ENCODE measurements at regions not wholly inside any gene's neighbourhood (a gene's known extent, or its start where the extent isn't known, plus 50 kb on each side); places are given as distances from the start of the nearest gene placed in this dataset.

- H3K4me3 ChIP-seq (ENCODE audit: low read length): no peak overlapping the region
- no peak for TF ChIP-seq CTCF (conservative IDR thresholded peaks at IDR 0.05; ENCODE audit: low read length)
- DNase-seq (ENCODE audit: low read depth): no peak
These were observed 1080.7 kb upstream of the NUDT12 start for GRCh38 chr5:104643320-104643719.

DNA sequence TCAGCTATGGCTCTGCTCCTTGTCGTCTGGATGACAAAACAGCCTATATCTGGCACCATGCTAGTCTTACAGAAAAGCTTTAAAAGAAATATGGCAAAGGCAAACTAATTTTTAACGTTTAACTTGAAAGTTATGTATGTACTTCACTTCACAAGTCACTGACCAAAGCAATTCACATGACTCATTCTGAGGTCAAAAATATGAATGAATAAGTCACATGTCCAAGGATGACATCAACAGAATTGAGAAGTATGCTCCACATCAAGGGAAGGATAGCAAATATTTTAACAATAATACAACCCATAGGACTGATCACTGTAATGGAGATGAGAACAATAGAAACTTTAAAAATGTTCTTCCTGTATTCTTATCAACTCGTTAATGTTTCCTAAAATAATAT, 1072.6 kb upstream of the NUDT12 start:
- no peak for DNase-seq (ENCODE audit: low read depth)
- TF ChIP-seq CTCF (conservative IDR thresholded peaks at IDR 0.05; ENCODE audit: low read length): no peak
- no peak overlapping the region for H3K4me3 ChIP-seq (ENCODE audit: low read length)

DNA sequence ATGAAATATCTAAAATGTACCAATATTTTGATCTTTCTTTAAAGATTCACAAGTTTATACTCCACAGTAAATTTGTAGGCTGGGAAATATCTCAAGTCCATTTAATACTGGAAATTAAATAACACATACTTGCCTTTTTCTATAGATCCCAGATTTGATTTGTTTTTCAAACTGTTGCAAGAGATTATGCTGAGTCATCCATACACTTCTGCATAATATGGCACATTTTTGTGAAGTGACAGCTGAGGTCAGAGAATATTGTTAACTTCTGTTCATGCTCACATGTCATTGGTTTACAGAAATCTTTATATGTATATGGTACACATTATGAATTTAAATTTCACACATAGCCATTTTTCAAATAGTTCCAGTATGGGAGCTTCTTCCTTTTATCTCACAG, 1066.3 kb upstream of the NUDT12 start:
- TF ChIP-seq CTCF (conservative IDR thresholded peaks at IDR 0.05; ENCODE audit: low read length): no peak
- DNase-seq (ENCODE audit: low read depth): no peak
- H3K4me3 ChIP-seq (ENCODE audit: low read length): no peak overlapping the region

DNA sequence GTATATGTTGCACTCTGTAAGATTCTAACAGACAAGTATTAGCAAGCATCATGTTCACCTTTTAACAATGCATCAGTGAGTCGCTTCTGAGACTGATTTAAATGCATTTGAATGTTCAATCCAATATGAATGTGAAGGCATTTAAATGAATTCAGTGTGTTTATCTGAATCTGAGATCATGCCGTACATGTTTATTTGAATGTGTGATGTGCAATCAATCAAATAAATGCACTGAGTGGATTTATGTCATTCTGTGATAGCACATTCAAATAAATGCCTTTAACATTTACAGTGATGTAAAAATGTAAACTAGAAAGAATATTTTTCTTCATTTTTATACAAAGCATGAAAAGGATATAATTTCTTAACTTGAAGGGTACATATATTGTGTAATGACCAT, 1063.5 kb upstream of the NUDT12 start:
- TF ChIP-seq CTCF (conservative IDR thresholded peaks at IDR 0.05; ENCODE audit: low read length): no peak
- no peak for DNase-seq (ENCODE audit: low read depth)
- H3K4me3 ChIP-seq (ENCODE audit: low read length): no peak overlapping the region

GRCh38 chr5:104612005-104612404, 1049.4 kb upstream of the NUDT12 start:
- no peak for DNase-seq (ENCODE audit: low read depth)
- no peak for TF ChIP-seq CTCF (conservative IDR thresholded peaks at IDR 0.05; ENCODE audit: low read length)
- H3K4me3 ChIP-seq (ENCODE audit: low read length): no peak overlapping the region

DNA sequence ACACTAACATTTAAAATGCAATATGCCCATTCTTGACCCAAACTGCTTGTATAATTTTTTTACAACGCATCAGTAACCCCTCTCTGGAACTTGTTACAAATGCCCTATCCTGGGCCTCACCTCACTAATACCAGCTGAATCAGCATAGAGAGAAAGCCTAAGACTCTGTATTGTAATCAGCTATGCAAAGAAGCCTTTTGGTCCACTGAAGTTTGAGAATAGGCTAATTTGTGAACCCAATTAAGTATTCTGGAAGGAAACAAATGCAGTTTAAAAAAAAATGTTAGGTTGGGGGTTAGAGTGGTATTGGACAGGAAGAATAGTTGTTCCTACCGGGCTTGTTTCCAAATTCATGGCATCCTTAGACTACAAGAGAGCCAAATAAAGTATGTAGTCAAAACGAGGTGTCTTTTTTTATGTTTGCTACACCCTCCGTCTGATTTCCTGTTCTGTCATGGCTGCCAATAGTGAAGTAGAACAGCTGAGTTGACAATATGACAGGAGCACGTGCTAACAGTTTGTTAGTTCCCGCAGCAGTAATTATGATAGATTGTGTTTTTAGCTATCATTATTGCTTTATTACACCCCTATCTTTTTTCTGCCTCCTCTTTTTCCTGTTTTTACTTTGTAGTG, 1048.7 kb upstream of the NUDT12 start:
- no peak overlapping the region for H3K4me3 ChIP-seq (ENCODE audit: low read length)
- no peak for DNase-seq (ENCODE audit: low read depth)
- no peak for TF ChIP-seq CTCF (conservative IDR thresholded peaks at IDR 0.05; ENCODE audit: low read length)

DNA sequence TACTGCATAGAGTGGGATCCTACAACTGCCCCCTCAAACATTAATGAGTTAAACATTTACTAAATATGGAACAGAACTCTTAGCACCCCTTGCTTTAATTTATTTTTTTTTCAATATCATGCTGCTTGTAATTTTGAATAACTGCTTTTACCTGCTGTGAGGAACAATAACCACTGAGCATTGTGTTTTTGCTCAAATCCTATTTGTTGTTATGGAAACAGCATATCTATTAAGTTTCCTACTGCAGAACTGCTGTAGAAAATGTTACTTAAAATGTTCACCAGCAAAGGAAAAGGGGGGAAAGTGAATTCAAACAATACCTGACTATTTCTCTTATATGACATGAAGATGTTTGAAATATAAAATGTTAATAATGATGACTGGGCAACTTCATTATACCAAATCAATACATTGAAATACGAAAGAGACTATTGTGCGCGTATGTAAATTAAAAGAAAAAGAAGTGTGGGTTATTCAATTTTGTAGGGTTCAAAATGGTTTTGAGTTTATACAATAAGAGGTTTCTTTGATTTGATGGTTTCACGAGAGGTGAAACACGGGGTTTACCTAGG, 1043.8 kb upstream of the NUDT12 start:
- no peak overlapping the region for H3K4me3 ChIP-seq (ENCODE audit: low read length)
- DNase-seq (ENCODE audit: low read depth): no peak
- TF ChIP-seq CTCF (conservative IDR thresholded peaks at IDR 0.05; ENCODE audit: low read length): no peak
